HG03558 (cell line): ENCODE measurements at regions not wholly inside any gene's neighbourhood (a gene's known extent, or its start where the extent isn't known, plus 50 kb on each side); places are given as distances from the start of the nearest gene placed in this dataset.

Source experiments
- ATAC-seq: cut with Tn5 transposase; IDR thresholded peaks from one replicate; pipeline ENCODE4 v1.9.1; 2021; ENCODE audit warnings: moderate number of reproducible peaks; ENCODE audit not compliant: unreplicated experiment; ENCODE audit errors: extremely low read depth

DNA sequence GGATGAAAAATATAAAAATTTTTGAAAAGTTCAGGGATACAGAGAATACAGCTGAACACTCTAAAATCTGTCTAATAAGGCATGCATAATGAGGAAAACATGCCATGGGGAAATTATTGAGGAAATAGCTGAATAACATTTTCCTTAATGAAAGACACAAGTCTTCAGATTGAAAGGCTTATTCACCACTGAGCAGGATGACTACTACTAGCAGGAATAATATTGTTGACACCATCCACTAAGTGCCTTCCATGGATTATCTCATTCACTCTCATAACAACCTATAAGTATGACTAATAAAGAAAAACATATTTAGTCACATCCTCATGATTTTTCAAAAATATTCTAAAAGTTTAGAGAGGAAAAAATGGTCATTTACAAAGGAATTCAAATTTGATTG is 96.7 kb upstream of the FER start:
- no peak for ATAC-seq

GRCh38 chr5:108649646-108650045 is 98.1 kb upstream of the FER start:
- ATAC-seq = no peak

DNA sequence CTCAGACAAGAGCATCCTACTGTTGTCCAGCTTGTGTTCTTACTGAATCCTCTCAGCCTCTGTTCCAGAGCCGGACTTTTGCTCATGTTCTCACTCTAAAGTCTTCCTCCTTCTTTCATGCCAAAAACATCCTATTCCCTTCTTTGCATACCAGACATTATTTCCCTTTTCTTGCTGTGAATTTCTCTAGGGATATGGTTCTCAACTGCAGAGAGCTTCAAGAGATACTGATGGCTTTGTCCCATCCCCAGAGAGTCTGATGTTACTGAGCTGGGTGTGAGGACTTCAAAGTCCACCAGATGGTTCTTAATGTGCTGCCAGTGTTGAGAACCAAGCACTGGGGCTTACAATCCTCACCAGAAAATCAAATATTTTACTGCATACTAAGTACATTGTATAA is 98.6 kb upstream of the FER start:
- no peak for ATAC-seq

GRCh38 chr5:108642170-108642906 is 105.4 kb upstream of the FER start:
- peak; percentile 97 for ATAC-seq

- no peak for ATAC-seq
Measured at GRCh38 chr5:108641596-108641995, 106.1 kb upstream of the FER start.

DNA sequence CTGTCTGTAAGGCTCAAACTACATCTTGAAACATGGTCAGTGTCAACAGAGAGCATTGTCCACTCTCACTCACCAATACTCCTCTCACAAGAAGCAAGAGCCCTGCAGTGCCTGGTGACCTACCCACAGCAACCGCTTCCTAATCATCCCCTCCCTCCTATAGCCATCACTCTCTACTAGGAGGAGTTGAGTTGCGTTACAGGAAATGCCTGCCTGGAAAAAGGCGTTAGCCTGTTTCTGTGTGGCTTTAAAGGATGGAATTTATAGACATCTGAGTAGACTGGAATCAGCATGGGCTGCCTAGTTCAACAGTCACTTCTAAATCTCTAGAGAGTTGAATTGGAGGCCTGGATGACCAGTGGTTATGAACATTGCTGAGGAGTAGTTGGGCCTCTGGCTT is 108.3 kb upstream of the FER start:
- no peak for ATAC-seq

GRCh38 chr5:108638021-108638420 is 109.7 kb upstream of the FER start:
- ATAC-seq = no peak

- no peak for ATAC-seq
Measured at GRCh38 chr5:108637134-108637533, 110.6 kb upstream of the FER start.

- ATAC-seq = no peak
Measured at GRCh38 chr5:108636135-108636853, 111.4 kb upstream of the FER start.

- ATAC-seq = peak; percentile 81
Measured at GRCh38 chr5:108634617-108635288, 112.9 kb upstream of the FER start.

GRCh38 chr5:108634010-108634616 is 113.6 kb upstream of the FER start:
- no peak for ATAC-seq

DNA sequence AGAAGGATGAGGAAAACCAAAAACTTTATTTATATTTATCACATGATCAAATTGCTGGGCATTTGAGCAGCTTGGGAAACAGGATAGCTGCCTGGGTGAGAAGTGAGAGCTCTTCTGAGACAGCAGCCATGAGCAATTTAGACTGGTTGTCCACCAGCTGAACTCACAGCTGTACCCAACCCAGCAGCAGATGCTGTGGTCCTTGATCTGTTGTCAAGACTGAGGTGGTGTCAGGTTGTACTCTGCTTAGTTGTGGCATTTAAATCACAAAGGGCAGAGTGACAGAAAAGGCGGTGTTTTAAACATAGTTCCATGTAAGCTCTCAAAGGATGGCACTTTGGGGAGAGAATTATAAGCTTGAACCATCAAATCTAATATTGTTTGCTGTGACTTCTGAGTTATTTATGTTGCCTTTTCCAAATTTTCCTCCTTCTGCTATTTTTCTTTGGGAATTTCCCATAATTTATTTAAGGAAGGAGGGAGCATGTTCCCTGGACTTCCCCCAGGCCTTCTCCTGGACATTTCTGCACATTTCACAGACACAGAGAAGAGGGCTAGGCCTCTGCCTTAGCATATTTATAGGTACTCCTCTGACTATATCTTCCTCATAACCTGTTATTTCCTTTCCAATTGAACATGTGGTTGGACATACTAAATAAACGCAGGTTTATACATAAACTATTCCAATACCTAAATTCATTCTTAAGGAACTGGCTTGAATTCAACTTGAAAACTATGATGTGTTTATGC is 117.7 kb upstream of the FER start:
- ATAC-seq = no peak

GRCh38 chr5:108625654-108626053 is 122.0 kb upstream of the FER start:
- no peak for ATAC-seq

DNA sequence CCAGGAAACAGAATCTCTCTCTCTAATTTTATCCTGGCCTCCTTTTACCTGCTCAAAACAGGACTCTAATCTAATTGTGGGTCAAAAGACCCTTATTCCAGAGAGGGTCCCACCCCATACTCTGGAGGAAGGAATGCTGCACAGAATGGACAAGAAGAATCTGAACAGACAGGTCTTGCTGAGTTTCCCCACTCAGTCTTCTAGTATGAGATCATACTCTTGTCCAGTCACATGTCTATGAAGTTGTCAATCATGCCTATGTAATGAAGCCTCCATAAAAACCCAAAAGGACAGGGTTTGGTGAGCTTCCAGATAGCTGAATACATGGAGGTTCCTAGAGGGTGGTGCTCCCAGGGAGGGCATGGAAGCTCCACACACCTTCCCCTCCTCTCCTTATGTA is 123.9 kb upstream of the FER start:
- ATAC-seq = no peak

DNA sequence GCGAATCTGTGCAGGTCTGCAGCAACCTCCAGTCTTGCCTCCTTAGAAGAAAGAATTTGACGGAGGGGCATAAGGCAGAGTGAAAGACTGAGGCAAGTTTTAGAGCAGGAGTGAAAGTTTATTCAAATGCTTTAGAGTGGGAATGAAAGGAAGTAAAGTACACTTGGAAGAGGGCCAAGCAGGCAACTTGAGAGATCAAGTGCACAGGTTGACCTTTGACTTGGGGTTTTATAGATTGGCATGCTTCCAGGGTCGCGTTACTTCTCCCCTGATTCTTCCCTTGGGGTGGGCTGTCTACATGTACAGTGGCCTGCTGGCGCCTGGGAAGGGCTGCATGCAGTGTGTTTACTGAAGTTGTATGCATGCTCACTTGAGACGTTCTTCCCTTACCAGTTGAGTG is 127.2 kb upstream of the FER start:
- ATAC-seq = no peak

- no peak for ATAC-seq
Measured at GRCh38 chr5:108619815-108620214, 127.9 kb upstream of the FER start.

GRCh38 chr5:108617467-108618435 is 129.9 kb upstream of the FER start:
- ATAC-seq = no peak

DNA sequence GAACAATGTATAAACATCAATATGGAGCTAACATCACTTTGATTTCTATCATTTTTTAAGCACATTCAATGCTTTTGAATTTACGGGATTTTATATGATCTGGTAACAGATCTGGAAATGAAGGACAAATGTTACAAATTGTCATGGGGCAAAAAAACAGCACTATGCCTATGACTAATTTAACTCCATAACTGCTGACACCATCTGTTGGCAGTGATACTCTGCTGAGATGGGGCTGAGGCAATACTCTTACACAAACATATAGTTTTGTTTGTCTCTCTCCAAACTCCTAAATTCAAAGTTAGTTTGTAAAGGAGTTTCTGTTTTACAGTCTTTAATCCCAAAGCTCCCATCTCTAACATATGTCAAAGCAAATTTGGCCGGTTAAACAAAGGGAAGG is 132.5 kb upstream of the FER start:
- no peak for ATAC-seq

- ATAC-seq = no peak
Measured at GRCh38 chr5:108607421-108607820, 140.3 kb upstream of the FER start.
